GM12878 (cell line): ENCODE measurements at regions not wholly inside any gene's neighbourhood (a gene's known extent, or its start where the extent isn't known, plus 50 kb on each side); places are given as distances from the start of the nearest gene placed in this dataset.

Source experiments
- CTCF ChIP-seq, 3 experiments: IDR thresholded peaks in 2 of 3; conservative IDR thresholded peaks in 1 of 3; 2 replicates each; pipeline ENCODE4 v1.5.1; 2011; ENCODE audit warnings: low read depth in 3 of 3, low read length in 3 of 3, mild to moderate bottlenecking in 3 of 3, control low read depth in 2 of 3, moderate library complexity in 2 of 3, inconsistent platforms in 1 of 3, mixed read lengths in 1 of 3; ENCODE audit not compliant: control insufficient read depth in 2 of 3, insufficient read depth in 1 of 3; ENCODE audit errors: extremely low read depth in 1 of 3
- ETV6 ChIP-seq, 2 experiments: fragments of 450-650 bp in 1 of 2; IDR thresholded peaks in 1 of 2; conservative IDR thresholded peaks in 1 of 2; 2 replicates each; pipeline ENCODE4 v1.6.1; 2014; ENCODE audit warnings: antibody characterized with exemption in 1 of 2, borderline replicate concordance in 1 of 2, low read depth in 1 of 2, mild to moderate bottlenecking in 1 of 2, moderate library complexity in 1 of 2
- MTA3 ChIP-seq: IDR thresholded peaks from 2 replicates; pipeline ENCODE4 v1.6.1; 2012; ENCODE audit warnings: low read length, inconsistent platforms, borderline replicate concordance
- POLR2A ChIP-seq: IDR thresholded peaks from 2 replicates; pipeline ENCODE4 v1.6.1; 2011; ENCODE audit warnings: low read depth, mild to moderate bottlenecking, low read length
- POLR2AphosphoS5 ChIP-seq: IDR thresholded peaks from 2 replicates; pipeline ENCODE4 v1.6.1; 2011; ENCODE audit warnings: mild to moderate bottlenecking, low read length, inconsistent platforms
- SUZ12 ChIP-seq: fragments of 200-600 bp; sonication (generic); IDR thresholded peaks from one replicate; pipeline ENCODE4 v1.6.1; 2018; ENCODE audit warnings: antibody characterized with exemption, mild to moderate bottlenecking; ENCODE audit not compliant: unreplicated experiment
- TAF1 ChIP-seq: IDR thresholded peaks from 2 replicates; pipeline ENCODE4 v1.6.1; 2011; ENCODE audit warnings: mild to moderate bottlenecking, low read depth, low read length, borderline replicate concordance
- TBL1XR1 ChIP-seq: IDR thresholded peaks from 2 replicates; pipeline ENCODE4 v1.6.1; 2012; ENCODE audit warnings: low read depth, low read length, improper control_type of control experiment

- no peak for TF ChIP-seq CTCF (IDR thresholded peaks at IDR 0.05 in 2 of 3, conservative IDR thresholded peaks at IDR 0.05 in 1 of 3; ENCODE audit: control insufficient read depth in 2 of 3, extremely low read depth in 1 of 3, insufficient read depth in 1 of 3, low read depth in 3 of 3, low read length in 3 of 3)
- TF ChIP-seq MTA3: no peak
- no peak for TF ChIP-seq TAF1
- no peak for TF ChIP-seq ETV6 (conservative IDR thresholded peaks at IDR 0.05 in 1 of 2, IDR thresholded peaks at IDR 0.05 in 1 of 2; ENCODE audit: borderline replicate concordance in 1 of 2, low read depth in 1 of 2)
- TF ChIP-seq TBL1XR1: no peak
- TF ChIP-seq POLR2A: no peak
- no peak for TF ChIP-seq POLR2AphosphoS5
- TF ChIP-seq SUZ12: no peak
These were observed 349.0 kb upstream of the TARS1 start for GRCh38 chr5:33091571-33092363.
